ENCODE measurements at regions not wholly inside any gene's neighbourhood (a gene's known extent, or its start where the extent isn't known, plus 50 kb on each side); places are given as distances from the start of the nearest gene placed in this dataset.

DNA sequence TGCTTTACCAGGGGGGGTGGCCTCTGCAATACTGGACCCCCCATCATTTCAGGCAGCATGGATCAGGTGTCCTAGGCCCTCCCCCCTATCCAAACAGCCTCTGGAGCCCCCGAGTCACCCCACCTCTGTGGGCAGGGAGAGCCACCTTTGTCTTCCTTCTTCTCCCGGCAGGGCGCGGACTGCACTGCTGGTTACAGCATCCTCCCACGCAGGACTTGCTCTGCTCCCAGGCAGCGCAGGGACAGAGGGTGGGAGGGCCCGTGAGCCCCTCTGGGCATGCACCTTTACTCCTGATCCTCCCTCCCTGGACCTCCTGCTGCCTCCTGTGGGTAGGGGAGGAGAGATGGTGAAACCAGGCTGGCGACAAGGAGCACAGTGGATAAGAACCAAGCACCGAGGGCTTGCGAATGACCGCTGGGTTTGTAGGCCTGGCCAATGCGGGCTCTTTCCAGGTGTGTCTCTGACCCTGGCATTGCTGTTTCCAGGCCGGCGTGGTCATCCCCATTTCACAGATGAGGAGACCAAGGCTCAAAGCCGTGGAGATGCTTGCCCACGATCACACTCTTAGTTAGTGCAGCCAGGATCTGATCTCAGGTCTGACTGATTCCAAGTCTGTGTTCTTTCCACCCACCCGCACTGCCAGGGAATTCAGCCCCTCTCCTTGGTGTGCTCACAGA lies 73.6 kb upstream of the TARDBP start:
- Histone ChIP-seq H3K4me2 (ENCODE audit: control insufficient read depth, insufficient read depth) (no peak overlapping the region), H3K4me1 (ENCODE audit: control insufficient read depth, insufficient read depth, low read length) (peaks cover 21% of the 10 kb centered on the region), H2AFZ (ENCODE audit: control insufficient read depth, low read depth, low read length) (no peak overlapping the region), H3K27me3 (replicated peaks in 1 of 2; ENCODE audit: control insufficient read depth in 2 of 2, insufficient read depth in 2 of 2, low read length in 1 of 2) (peaks cover 4 to 5% of the 10 kb centered on the region in 2 experiments; a peak in 3 of 4 replicates), H3K27ac (ENCODE audit: control insufficient read depth, insufficient read depth) (no peak overlapping the region), H4K20me1 (ENCODE audit: control insufficient read depth, insufficient read depth) (no peaks in the 10 kb centered on the region; the same call in 1 of the 2 replicates), H3K9me3 (replicated peaks; ENCODE audit: control insufficient read depth, insufficient read depth, low read length) (no peaks in the 10 kb centered on the region), H3K79me2 (ENCODE audit: control insufficient read depth, insufficient read depth, low read length) (no peaks in the 10 kb centered on the region), H3K9ac (ENCODE audit: control insufficient read depth, insufficient read depth, low read length) (no peak overlapping the region), H3K36me3 (ENCODE audit: control insufficient read depth in 2 of 2, insufficient read depth in 2 of 2, low read length in 1 of 2) (no peaks in the 10 kb centered on the region), H3K4me3 (no peak overlapping the region)
- TF ChIP-seq PAX5 (IDR thresholded peaks at IDR 0.05; ENCODE audit: borderline replicate concordance, low read depth, low read length) = no peak
- TF ChIP-seq, protein P1, sequence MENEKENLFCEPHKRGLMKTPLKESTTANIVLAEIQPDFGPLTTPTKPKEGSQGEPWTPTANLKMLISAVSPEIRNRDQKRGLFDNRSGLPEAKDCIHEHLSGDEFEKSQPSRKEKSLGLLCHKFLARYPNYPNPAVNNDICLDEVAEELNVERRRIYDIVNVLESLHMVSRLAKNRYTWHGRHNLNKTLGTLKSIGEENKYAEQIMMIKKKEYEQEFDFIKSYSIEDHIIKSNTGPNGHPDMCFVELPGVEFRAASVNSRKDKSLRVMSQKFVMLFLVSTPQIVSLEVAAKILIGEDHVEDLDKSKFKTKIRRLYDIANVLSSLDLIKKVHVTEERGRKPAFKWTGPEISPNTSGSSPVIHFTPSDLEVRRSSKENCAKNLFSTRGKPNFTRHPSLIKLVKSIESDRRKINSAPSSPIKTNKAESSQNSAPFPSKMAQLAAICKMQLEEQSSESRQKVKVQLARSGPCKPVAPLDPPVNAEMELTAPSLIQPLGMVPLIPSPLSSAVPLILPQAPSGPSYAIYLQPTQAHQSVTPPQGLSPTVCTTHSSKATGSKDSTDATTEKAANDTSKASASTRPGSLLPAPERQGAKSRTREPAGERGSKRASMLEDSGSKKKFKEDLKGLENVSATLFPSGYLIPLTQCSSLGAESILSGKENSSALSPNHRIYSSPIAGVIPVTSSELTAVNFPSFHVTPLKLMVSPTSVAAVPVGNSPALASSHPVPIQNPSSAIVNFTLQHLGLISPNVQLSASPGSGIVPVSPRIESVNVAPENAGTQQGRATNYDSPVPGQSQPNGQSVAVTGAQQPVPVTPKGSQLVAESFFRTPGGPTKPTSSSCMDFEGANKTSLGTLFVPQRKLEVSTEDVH (IDR thresholded peaks at IDR 0.05; ENCODE audit: low read depth, partially characterized antibody) = no peak
- TF ChIP-seq, protein P2, sequence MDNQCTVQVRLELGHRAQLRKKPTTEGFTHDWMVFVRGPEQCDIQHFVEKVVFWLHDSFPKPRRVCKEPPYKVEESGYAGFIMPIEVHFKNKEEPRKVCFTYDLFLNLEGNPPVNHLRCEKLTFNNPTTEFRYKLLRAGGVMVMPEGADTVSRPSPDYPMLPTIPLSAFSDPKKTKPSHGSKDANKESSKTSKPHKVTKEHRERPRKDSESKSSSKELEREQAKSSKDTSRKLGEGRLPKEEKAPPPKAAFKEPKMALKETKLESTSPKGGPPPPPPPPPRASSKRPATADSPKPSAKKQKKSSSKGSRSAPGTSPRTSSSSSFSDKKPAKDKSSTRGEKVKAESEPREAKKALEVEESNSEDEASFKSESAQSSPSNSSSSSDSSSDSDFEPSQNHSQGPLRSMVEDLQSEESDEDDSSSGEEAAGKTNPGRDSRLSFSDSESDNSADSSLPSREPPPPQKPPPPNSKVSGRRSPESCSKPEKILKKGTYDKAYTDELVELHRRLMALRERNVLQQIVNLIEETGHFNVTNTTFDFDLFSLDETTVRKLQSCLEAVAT (IDR thresholded peaks at IDR 0.05) = no peak
- FAIRE-seq (no peak), DNase-seq (ENCODE audit: low read depth, low spot score) (no peak), ATAC-seq (no peak)
- intact Hi-C loops (cut with micrococcal nuclease; ENCODE audit: unreplicated experiment) = no loop called here
- in situ Hi-C loops (cut with MboI) = no loop called here
- RAD21 ChIA-PET (ENCODE audit: unreplicated experiment) = no interaction called here
- POLR2A ChIA-PET = no interaction called here
- BruUV-seq (replicated peaks) = no TSS peak
- 95% methylated on average over 17 of the region's 17 CpGs for WGBS (ENCODE audit: insufficient coverage, insufficient replicate concordance, low lambda C conversion rate, missing lambda C conversion rate)
- CTCF ChIA-PET = no interaction called here
- SMC1A ChIA-PET (ENCODE audit: uncharacterized antibody, unreplicated experiment) = no interaction called here

All from GM12878 (cell line).